Activated B cell treated with CpG ODN at 0.5 μM for 24 hours (primary cell): ENCODE measurements at regions not wholly inside any gene's neighbourhood (a gene's known extent, or its start where the extent isn't known, plus 50 kb on each side); places are given as distances from the start of the nearest gene placed in this dataset.

Source experiments
- ATAC-seq: fragments of 200-7000 bp; cut with Tn5 transposase; one replicate; pipeline ENCODE4 v1.10.0; 2021; ENCODE audit warnings: low read depth, mild to moderate bottlenecking, moderate library complexity
- CTCF ChIA-PET: fragments of 350-600 bp; sonication (Branson Sonifier 250); formaldehyde crosslinking; loops from one replicate; lab custom pipeline; 2021; ENCODE audit warnings: antibody characterized with exemption; lab: Charles Lee
- POLR2A ChIA-PET: fragments of 350-600 bp; sonication (Branson Sonifier 250); formaldehyde crosslinking; loops from one replicate; lab custom pipeline; 2021; ENCODE audit warnings: antibody characterized with exemption; lab: Charles Lee
- DNase-seq: peaks from one replicate; pipeline ENCODE4 v3.0.0; 2022
- H3K27ac Mint-ChIP-seq: one replicate; pipeline ENCODE4 v1.8.0; 2020; ENCODE audit warnings: mixed read lengths
- H3K27me3 Mint-ChIP-seq: one replicate; pipeline ENCODE4 v1.8.0; 2021; ENCODE audit warnings: mixed read lengths
- H3K36me3 Mint-ChIP-seq: one replicate; pipeline ENCODE4 v1.8.0; 2021; ENCODE audit warnings: low read depth, mixed read lengths
- H3K4me1 Mint-ChIP-seq: one replicate; pipeline ENCODE4 v1.8.0; 2021; ENCODE audit warnings: mixed read lengths
- H3K4me3 Mint-ChIP-seq: one replicate; pipeline ENCODE4 v1.8.0; 2020; ENCODE audit warnings: mild to moderate bottlenecking, mixed read lengths
- H3K9me3 Mint-ChIP-seq: one replicate; pipeline ENCODE4 v1.8.0; 2020; ENCODE audit warnings: mixed read lengths
- CTCF ChIP-seq: fragments of 200-600 bp; IDR thresholded peaks from one replicate; pipeline ENCODE4 v1.8.0; 2022; ENCODE audit warnings: antibody characterized with exemption, mild to moderate bottlenecking
- intact Hi-C: fragments of 100-400 bp; cut with micrococcal nuclease; formaldehyde crosslinking; loops from one replicate; pipeline ENCODE4 v1.15.1; 2024

- intact Hi-C loops = no loop called here
- Mint-ChIP-seq H3K4me3 (no peak overlapping the region), H3K36me3 (no peaks in the 10 kb centered on the region), H3K27ac (no peak overlapping the region), H3K9me3 (no peaks in the 10 kb centered on the region), H3K4me1 (no peaks in the 10 kb centered on the region), H3K27me3 (peaks cover 25% of the 10 kb centered on the region)
- ChIA-PET CTCF (no interaction called here), POLR2A (no interaction called here)
- no peak for TF ChIP-seq CTCF
- no peak for ATAC-seq
- DNase-seq = no peak
Measured at GRCh38 chr6:137334094-137334493, 114.9 kb upstream of the IFNGR1 start.

DNA sequence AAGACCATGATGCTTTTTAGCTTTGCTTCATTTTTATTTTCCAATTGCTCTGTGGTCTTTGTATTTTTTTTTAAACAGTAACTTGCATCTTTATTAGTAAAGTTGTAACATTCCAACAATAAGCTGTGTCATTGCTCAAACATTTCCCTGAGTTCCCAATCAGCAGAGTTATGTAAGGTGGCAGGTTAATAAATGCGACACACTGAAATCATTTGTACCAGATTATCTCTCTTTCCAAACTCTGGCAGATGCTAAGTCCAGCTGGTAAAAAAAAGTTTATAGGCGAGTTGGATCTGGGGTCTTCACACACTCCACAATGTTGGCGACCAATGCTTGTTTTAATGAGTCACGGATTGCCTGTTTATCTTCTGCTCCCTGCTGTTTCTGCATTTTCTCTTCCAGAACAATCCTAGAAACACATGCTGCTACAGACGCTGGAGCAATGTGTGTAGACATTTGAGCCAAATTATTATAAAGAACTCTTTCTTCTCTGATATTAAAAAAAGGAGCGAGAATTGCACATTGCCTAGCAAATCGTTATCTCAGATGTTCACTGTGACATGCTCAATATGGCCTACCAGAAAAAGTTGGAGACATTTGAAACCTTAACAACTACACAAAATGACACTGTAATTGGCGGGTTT is 113.6 kb upstream of the IFNGR1 start:
- H3K9me3 Mint-ChIP-seq = no peaks in the 10 kb centered on the region
- TF ChIP-seq CTCF = no peak
- H3K4me3 Mint-ChIP-seq = no peak overlapping the region
- no peak for ATAC-seq
- intact Hi-C loops = no loop called here
- POLR2A ChIA-PET = no interaction called here
- no peaks in the 10 kb centered on the region for H3K4me1 Mint-ChIP-seq
- DNase-seq = no peak
- H3K27me3 Mint-ChIP-seq = peaks cover 24% of the 10 kb centered on the region
- CTCF ChIA-PET = interaction anchor here (1.0 kb wide), 1 partner anchor 12 kb away, joined by 3 read pairs; no protein-coding TSS in a partner anchor
- H3K36me3 Mint-ChIP-seq = no peaks in the 10 kb centered on the region
- no peak overlapping the region for H3K27ac Mint-ChIP-seq

- TF ChIP-seq CTCF = no peak
- DNase-seq (no peak), ATAC-seq (no peak)
- no peaks in the 10 kb centered on the region for H3K36me3 Mint-ChIP-seq
- H3K9me3 Mint-ChIP-seq = no peaks in the 10 kb centered on the region
- no peak overlapping the region for H3K27ac Mint-ChIP-seq
- intact Hi-C loops = no loop called here
- H3K27me3 Mint-ChIP-seq = no peaks in the 10 kb centered on the region
- no peaks in the 10 kb centered on the region for H3K4me1 Mint-ChIP-seq
- no peak overlapping the region for H3K4me3 Mint-ChIP-seq
- CTCF ChIA-PET = interaction anchor here (2.5 kb wide), 1 partner anchor 230 kb away, joined by 12 read pairs; no protein-coding TSS in a partner anchor
- POLR2A ChIA-PET = no interaction called here
Measured at GRCh38 chr6:137323860-137324259, 104.7 kb upstream of the IFNGR1 start.

DNA sequence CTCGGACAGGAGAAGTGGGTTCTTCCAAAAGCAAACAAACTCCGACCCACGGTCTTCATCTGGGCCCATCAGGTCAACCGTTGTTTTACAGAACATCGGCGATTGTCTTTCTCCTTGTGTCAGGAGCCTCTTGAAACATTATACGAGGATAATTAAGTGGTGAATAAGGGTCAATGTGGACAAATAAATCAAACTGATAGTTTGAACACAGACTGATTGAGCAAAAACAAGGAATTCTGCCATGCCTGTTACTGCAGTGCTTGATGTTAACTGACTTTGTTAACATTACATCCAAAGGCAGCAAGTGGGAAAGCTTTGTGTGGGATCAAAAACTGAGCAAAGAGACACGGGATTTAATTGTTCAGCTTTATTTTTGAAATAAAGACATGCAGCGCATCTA is 101.1 kb upstream of the IFNGR1 start:
- Mint-ChIP-seq H3K9me3 (no peaks in the 10 kb centered on the region), H3K4me3 (no peak overlapping the region), H3K4me1 (no peaks in the 10 kb centered on the region), H3K36me3 (no peaks in the 10 kb centered on the region), H3K27me3 (no peaks in the 10 kb centered on the region), H3K27ac (no peak overlapping the region)
- POLR2A ChIA-PET = no interaction called here
- CTCF ChIA-PET = interaction anchor here (0.9 kb wide), 1 partner anchor 13 kb away, joined by 3 read pairs; no protein-coding TSS in a partner anchor
- intact Hi-C loops = no loop called here
- no peak for ATAC-seq
- TF ChIP-seq CTCF = no peak
- no peak for DNase-seq

DNA sequence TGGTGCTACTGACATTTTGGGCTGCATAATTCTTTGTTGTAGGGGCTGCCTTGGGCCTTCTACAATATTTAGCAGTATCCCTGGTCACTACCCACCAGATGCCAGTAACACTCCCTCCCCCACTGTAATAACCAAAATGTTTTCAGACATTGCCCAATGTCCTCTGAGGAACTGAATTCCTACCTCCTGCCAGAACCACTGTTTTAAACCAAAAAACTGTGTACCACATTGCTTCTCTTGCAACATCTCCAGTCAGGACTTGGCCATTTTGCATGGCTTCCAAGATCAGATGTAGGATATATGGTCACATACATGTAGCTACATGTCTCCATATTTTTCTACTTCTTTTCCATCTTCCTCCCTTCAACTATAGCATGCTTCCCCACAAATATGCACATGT is 97.4 kb upstream of the IFNGR1 start:
- DNase-seq (no peak), ATAC-seq (no peak)
- Mint-ChIP-seq H3K27me3 (no peaks in the 10 kb centered on the region), H3K27ac (no peak overlapping the region), H3K4me1 (peaks cover 16% of the 10 kb centered on the region), H3K36me3 (no peaks in the 10 kb centered on the region), H3K9me3 (no peaks in the 10 kb centered on the region), H3K4me3 (no peak overlapping the region)
- POLR2A ChIA-PET = no interaction called here
- TF ChIP-seq CTCF = no peak
- CTCF ChIA-PET = interaction anchor here (0.7 kb wide), 1 partner anchor 222 kb away, joined by 4 read pairs; no protein-coding TSS in a partner anchor
- intact Hi-C loops = no loop called here
